GM21515 (cell line): ENCODE measurements at regions not wholly inside any gene's neighbourhood (a gene's known extent, or its start where the extent isn't known, plus 50 kb on each side); places are given as distances from the start of the nearest gene placed in this dataset.
"Not testable (repeated sequence)": the region's sequence is repeated elsewhere in the genome, so short reads cannot be mapped to it uniquely, and the experiment has no call there.

ENCODE experiments used
- ATAC-seq: cut with Tn5 transposase; IDR thresholded peaks from one replicate; pipeline ENCODE4 v1.9.1; 2021; ENCODE audit not compliant: unreplicated experiment

DNA sequence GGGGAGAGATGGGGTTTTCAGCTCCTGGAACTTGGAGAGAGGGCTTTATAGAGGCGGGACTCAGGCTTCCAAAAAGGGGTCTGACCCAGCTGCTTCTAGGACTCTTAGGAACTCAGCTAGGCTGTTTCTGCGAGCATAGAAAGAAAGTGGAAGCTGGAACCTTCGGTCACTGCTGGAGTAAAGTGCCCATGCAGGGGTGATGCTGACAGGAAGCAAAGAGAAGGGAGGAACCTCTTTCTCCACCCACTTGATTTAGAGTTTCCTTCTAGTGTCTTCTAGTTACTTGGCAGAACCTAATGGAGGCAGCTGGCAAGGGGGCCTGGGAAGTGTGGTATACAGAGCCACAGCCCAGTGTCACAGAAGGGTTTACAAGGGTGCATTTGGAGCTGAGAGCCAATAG is 283.6 kb downstream of the QKI start:
- ATAC-seq = no peak

DNA sequence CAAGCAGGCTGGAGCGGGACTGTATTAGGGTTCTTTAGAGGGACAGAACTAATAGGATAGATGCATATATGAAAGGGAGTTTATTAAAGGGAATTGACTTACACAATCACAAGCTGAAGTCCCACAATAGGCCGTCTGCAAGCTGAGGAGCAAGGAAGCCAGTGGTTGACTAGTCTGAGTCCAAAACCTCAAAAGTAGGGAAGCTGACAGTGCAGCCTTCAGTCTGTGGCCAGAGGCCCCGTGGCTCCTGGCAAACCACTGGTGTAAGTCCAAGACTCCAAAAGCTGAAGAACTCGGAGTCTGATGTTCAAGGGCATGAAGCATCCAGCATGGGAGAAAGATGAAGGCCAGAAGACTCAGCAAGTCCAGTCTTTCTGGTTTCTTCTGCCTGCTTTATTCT is 281.8 kb downstream of the QKI start:
- ATAC-seq = not testable (repeated sequence)

GRCh38 chr6:163695414-163695864 is 280.9 kb downstream of the QKI start:
- ATAC-seq = no peak

GRCh38 chr6:163694988-163695398 is 280.5 kb downstream of the QKI start:
- ATAC-seq = no peak

GRCh38 chr6:163694072-163694471 is 279.6 kb downstream of the QKI start:
- no peak for ATAC-seq

GRCh38 chr6:163691049-163691448 is 276.5 kb downstream of the QKI start:
- no peak for ATAC-seq

- ATAC-seq = no peak
These were observed 274.3 kb downstream of the QKI start for GRCh38 chr6:163688739-163689362.

- ATAC-seq = no peak
These were observed 272.6 kb downstream of the QKI start for GRCh38 chr6:163687075-163687474.

GRCh38 chr6:163686301-163686700 is 271.8 kb downstream of the QKI start:
- ATAC-seq = no peak

- no peak for ATAC-seq
These were observed 268.6 kb downstream of the QKI start for GRCh38 chr6:163683105-163683622.

DNA sequence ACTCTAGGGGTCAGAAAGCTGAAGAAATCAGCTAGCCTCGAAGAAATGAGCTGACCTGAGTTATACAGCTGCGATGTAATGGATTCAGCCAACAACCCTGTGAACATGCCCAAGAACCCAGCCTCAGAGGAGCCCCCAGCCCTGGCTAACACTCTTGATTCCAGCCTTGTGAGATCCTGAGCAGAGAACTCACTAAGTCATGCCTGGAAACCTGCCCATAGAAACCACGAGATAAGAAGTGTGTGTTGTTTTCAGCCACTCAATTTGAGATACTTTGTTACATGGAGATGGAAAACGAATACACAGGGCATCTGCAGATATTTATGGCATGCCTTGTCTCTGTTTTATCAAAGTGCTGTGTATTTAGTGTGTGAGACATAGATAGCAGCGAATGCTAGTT is 265.2 kb downstream of the QKI start:
- ATAC-seq = no peak

GRCh38 chr6:163679012-163679660 is 264.6 kb downstream of the QKI start:
- no peak for ATAC-seq

GRCh38 chr6:163675611-163676010 is 261.1 kb downstream of the QKI start:
- ATAC-seq = no peak

- no peak for ATAC-seq
These were observed 258.2 kb downstream of the QKI start for GRCh38 chr6:163672710-163673109.

GRCh38 chr6:163671791-163672190 is 257.3 kb downstream of the QKI start:
- ATAC-seq = no peak

GRCh38 chr6:163671355-163671754 is 256.8 kb downstream of the QKI start:
- ATAC-seq = no peak

DNA sequence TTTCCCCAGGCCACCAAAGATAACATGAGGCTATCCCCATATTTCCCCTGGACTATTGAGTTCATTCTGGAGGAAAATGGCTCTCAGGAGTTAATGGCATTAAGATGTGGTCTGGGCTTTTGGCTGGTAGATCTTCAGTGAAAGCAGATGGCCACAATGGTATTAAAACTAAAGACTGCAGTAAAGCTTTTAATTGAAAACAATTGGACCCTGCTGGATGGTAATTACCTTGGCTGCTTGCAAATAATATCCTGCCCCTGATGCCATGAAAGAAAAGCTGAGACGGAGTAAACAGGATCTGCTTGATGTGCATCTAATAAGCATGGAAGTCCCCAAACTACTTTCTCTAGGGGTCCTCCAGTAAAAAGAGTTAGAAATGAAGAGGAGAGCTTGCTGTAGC is 255.8 kb downstream of the QKI start:
- ATAC-seq = no peak

DNA sequence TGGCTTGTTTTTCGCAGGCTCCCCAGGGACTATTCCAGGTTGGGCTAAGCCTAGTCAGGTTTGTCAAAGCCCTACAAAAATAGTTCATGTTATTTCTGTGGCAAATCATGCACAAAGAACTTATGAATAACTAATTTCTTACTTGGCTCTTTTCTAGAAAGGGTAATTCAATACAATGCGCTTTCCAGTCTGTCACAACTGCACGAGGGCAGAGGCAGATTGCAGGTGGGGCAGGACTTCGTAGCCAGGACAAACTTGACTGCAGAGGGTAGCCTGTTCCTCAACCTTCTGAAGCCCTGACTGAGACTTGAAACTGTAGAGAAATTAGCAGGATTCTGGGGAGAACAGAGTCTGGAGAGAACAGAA is 253.5 kb downstream of the QKI start:
- peak; percentile 53 for ATAC-seq

- ATAC-seq = peak; percentile 98
These were observed 253.0 kb downstream of the QKI start for GRCh38 chr6:163667372-163668060.

DNA sequence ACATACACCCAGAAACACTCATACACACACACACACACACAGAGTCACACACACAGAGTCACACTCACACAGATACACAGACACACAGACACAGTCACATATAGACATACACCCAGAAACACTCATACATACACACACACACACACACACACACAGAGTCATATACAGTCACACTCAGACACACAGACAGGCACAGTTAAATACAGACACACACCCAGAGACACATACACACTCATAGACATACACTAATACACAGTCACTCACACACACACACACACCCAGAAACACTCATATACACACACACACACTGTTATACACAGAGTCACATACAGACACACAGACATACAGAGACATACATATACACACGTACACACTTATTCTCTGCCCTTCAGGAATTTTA is 250.9 kb downstream of the QKI start:
- ATAC-seq = no peak

GRCh38 chr6:163663575-163663974 is 249.1 kb downstream of the QKI start:
- ATAC-seq = no peak

GRCh38 chr6:163662604-163663225 is 248.2 kb downstream of the QKI start:
- ATAC-seq = no peak
